C4-2B (cell line): ENCODE measurements at regions not wholly inside any gene's neighbourhood (a gene's known extent, or its start where the extent isn't known, plus 50 kb on each side); places are given as distances from the start of the nearest gene placed in this dataset.

Experiments used
- H3K27ac ChIP-seq: fragments of 450-650 bp; 2 replicates; pipeline ENCODE4 v1.5.1; 2017
- CTCF ChIP-seq: fragments of 450-650 bp; conservative IDR thresholded peaks from 2 replicates; pipeline ENCODE4 v1.5.1; 2017; ENCODE audit warnings: mild to moderate bottlenecking
- ZFX ChIP-seq: fragments of 450-650 bp; IDR thresholded peaks from 2 replicates; pipeline ENCODE4 v1.6.1; 2017

- no peak for TF ChIP-seq ZFX
- no peak for TF ChIP-seq CTCF
- H3K27ac ChIP-seq: no peak overlapping the region
Observed at GRCh38 chr3:76267851-76268380, 482.6 kb upstream of the ZNF717 start.

- no peak for TF ChIP-seq ZFX
- no peak for TF ChIP-seq CTCF
- no peak overlapping the region for H3K27ac ChIP-seq
Observed at GRCh38 chr3:76293856-76294255, 508.5 kb upstream of the ZNF717 start.

GRCh38 chr3:76300746-76301145, 515.4 kb upstream of the ZNF717 start:
- no peak overlapping the region for H3K27ac ChIP-seq
- no peak for TF ChIP-seq ZFX
- no peak for TF ChIP-seq CTCF

- TF ChIP-seq ZFX: no peak
- no peak for TF ChIP-seq CTCF
- H3K27ac ChIP-seq: no peak overlapping the region
Observed at GRCh38 chr3:76307556-76307955, 522.2 kb upstream of the ZNF717 start.

GRCh38 chr3:76308541-76308940, 523.2 kb upstream of the ZNF717 start:
- no peak overlapping the region for H3K27ac ChIP-seq
- TF ChIP-seq ZFX (no peak), CTCF (no peak)

GRCh38 chr3:76310089-76310488, 524.7 kb upstream of the ZNF717 start:
- H3K27ac ChIP-seq: no peak overlapping the region
- TF ChIP-seq ZFX (no peak), CTCF (no peak)

GRCh38 chr3:76310667-76311066, 525.3 kb upstream of the ZNF717 start:
- TF ChIP-seq CTCF: no peak
- no peak for TF ChIP-seq ZFX
- no peak overlapping the region for H3K27ac ChIP-seq
